ENCODE measurements at regions not wholly inside any gene's neighbourhood (a gene's known extent, or its start where the extent isn't known, plus 50 kb on each side); places are given as distances from the start of the nearest gene placed in this dataset.

- TF ChIP-seq CTCF (IDR thresholded peaks at IDR 0.05; ENCODE audit: poor library complexity) (no peak), EZH2phosphoT487 (IDR thresholded peaks at IDR 0.05; ENCODE audit: low read depth, severe bottlenecking, unreplicated experiment) (no peak), EZH2 (IDR thresholded peaks at IDR 0.05; ENCODE audit: borderline replicate concordance) (no peak)
These were observed 143.6 kb upstream of the AGAP1 start for GRCh38 chr2:235350234-235350633.

Data from hepatocyte (in vitro differentiated cells).